GM18508 (cell line): ENCODE measurements at regions not wholly inside any gene's neighbourhood (a gene's known extent, or its start where the extent isn't known, plus 50 kb on each side); places are given as distances from the start of the nearest gene placed in this dataset.

Source experiments
- ATAC-seq: cut with Tn5 transposase; IDR thresholded peaks from one replicate; pipeline ENCODE4 v1.9.1; 2021; ENCODE audit warnings: moderate number of reproducible peaks; ENCODE audit not compliant: insufficient read depth, unreplicated experiment

- no peak for ATAC-seq
Observed at GRCh38 chr2:128560718-128561117, 242.1 kb upstream of the HS6ST1 start.

GRCh38 chr2:128562471-128563347, 244.0 kb upstream of the HS6ST1 start:
- ATAC-seq: no peak

GRCh38 chr2:128563348-128563687, 244.7 kb upstream of the HS6ST1 start:
- ATAC-seq: no peak

- no peak for ATAC-seq
Observed at GRCh38 chr2:128564131-128564530, 245.5 kb upstream of the HS6ST1 start.

GRCh38 chr2:128564551-128564950, 245.9 kb upstream of the HS6ST1 start:
- no peak for ATAC-seq

- ATAC-seq: no peak
Observed at GRCh38 chr2:128565441-128565840, 246.8 kb upstream of the HS6ST1 start.

GRCh38 chr2:128566671-128567070, 248.0 kb upstream of the HS6ST1 start:
- ATAC-seq: no peak

- ATAC-seq: no peak
Observed at GRCh38 chr2:128568106-128568505, 249.4 kb upstream of the HS6ST1 start.

GRCh38 chr2:128573116-128573515, 254.4 kb upstream of the HS6ST1 start:
- no peak for ATAC-seq

GRCh38 chr2:128573531-128573930, 254.9 kb upstream of the HS6ST1 start:
- ATAC-seq: no peak

- ATAC-seq: no peak
Observed at GRCh38 chr2:128577141-128577930, 258.7 kb upstream of the HS6ST1 start.

- no peak for ATAC-seq
Observed at GRCh38 chr2:128578406-128579390, 260.0 kb upstream of the HS6ST1 start.

GRCh38 chr2:128579825-128580224, 261.2 kb upstream of the HS6ST1 start:
- no peak for ATAC-seq

GRCh38 chr2:128580988-128581848, 262.6 kb upstream of the HS6ST1 start:
- no peak for ATAC-seq

GRCh38 chr2:128581849-128582244, 263.2 kb upstream of the HS6ST1 start:
- no peak for ATAC-seq

GRCh38 chr2:128584296-128584890, 265.7 kb upstream of the HS6ST1 start:
- ATAC-seq: no peak

GRCh38 chr2:128585706-128586105, 267.0 kb upstream of the HS6ST1 start:
- no peak for ATAC-seq

GRCh38 chr2:128589681-128590080, 271.0 kb upstream of the HS6ST1 start:
- ATAC-seq: no peak
